Esophagus mucosa (tissue), 1 donor: ENCODE measurements at regions not wholly inside any gene's neighbourhood (a gene's known extent, or its start where the extent isn't known, plus 50 kb on each side); places are given as distances from the start of the nearest gene placed in this dataset.

Source experiments
- ATAC-seq: fragments of 200-7000 bp; cut with Tn5 transposase; one replicate; pipeline ENCODE4 v1.9.1; 2020
- donor health status: DM: yes; HTN: yes; CAD: no.

DNA sequence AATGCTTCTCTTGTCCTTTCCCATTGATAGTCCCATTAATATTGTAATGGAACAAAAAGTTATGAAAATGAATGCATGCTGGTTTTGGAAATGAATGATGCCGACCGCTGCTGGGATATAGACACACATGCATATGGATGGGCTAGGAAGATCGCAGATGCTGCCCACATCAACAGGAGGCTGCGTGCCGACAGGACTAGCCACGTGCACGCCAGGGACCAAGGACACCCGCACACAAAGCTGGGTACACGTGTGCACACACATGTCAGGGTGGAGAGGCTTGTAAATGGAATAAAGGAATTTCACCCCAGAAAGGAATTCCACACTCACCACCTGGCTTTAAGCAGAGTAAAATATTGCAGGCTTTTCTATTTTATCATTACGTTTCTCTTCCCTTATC is 153.8 kb upstream of the VASH1 start:
- ATAC-seq, result no peak

DNA sequence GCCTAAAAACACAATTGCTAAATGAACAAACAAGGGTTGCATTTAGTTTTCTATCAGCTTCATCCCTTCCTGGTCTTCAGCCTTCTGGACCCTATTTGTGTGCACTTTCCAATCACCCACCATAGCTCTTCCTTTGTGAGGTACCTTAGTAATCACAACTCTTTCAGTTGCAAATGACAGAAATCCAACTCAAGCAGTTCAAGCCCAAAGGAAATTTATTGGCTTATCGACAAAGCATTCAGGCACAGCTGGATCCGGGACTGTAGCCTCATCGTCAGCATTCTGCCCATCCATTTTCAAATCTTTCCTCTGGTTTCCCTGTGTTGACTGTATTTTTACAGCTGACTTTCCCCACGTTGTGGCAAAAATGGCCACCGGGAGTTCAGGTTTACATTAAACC is 148.6 kb upstream of the VASH1 start:
- no peak for ATAC-seq

DNA sequence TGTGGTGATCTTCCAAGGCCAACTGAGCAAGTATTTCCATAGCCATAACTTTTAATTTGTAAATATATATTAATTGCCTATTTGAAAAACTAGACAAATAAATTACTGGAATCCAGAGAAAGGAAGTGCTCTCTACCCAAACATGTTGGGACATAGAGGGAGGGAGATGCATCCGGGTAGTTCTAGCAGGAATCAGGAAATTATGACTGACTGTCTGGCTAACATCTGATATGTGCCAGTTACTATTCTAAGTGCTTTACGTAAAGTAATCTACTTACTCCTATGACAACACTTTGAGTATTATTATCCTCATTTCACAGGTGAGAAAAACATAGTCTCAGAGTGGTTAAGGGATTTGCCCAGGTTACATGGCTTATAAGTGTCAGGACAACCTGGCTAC is 147.7 kb upstream of the VASH1 start:
- ATAC-seq, result no peak

DNA sequence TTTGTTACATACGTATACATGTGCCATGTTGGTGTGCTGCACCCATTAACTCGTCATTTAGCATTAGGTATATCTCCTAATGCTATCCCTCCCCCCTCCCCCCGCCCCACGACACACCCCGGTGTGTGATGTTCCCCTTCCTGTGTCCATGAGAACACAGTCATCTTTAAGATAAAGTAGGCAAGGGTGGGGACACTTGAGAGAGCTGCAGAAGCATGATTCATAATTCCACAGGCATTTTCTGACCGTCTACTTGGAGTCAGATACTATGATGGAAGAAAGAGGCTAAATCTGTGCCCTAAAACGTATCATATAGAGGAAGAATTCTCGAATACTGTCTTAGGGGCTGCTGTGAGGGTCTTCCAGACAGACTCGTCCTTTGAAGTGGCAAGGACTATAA is 145.9 kb upstream of the VASH1 start:
- ATAC-seq, result no peak

DNA sequence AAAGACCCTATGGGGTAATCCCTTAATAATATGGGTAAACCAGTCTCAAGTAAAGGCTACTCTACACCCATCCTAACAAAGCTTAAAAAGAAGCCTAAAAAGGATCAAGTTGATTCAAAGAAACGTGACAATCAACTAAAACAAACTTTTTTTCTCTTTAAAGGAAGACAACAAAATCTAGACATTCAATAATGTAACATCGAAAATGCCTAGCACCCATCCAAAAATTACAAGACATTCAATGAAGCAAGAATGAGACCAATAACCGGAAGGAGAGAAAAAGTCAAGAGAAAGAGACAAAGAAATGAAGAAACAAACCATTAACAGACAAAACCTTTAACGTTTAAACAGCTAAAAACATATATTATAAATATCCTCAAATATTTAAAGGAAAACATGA is 143.8 kb upstream of the VASH1 start:
- ATAC-seq, result no peak

DNA sequence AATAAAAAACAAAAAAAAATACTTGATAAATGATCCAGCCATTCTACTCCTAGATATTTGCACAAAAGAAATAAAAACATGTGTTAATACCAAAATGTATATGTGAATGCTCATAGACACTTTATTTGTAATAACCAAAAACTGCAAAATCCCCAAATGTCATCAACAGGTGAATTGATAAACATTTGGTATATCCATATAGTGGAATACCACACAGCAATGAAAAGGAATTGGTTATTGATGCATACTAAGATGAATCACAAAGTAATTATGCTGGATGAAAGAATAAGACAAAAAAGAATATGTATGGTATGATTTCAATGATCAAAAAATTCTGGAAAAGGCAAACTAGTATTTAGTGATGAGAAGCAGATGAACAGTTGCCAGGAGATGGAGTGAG is 124.7 kb upstream of the VASH1 start:
- no peak for ATAC-seq

DNA sequence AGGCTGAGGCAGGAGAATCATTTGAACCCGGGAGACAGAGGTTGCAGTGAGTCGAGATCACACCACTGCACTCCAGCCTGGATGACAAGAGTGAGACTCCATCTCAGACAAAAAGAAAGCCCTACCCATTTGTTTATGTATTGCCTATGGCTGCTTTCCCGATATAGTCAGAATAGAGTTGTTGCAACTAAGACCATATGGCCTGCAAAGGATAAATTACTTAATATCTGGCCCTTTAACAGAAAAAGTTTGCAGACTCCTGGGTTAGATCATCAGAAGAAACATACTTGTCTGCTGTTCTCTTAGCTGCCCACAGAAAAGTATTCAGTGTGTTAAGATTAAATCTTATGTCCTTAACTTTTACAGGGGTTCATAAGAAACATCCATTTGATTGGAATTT is 122.4 kb upstream of the VASH1 start:
- no peak for ATAC-seq

DNA sequence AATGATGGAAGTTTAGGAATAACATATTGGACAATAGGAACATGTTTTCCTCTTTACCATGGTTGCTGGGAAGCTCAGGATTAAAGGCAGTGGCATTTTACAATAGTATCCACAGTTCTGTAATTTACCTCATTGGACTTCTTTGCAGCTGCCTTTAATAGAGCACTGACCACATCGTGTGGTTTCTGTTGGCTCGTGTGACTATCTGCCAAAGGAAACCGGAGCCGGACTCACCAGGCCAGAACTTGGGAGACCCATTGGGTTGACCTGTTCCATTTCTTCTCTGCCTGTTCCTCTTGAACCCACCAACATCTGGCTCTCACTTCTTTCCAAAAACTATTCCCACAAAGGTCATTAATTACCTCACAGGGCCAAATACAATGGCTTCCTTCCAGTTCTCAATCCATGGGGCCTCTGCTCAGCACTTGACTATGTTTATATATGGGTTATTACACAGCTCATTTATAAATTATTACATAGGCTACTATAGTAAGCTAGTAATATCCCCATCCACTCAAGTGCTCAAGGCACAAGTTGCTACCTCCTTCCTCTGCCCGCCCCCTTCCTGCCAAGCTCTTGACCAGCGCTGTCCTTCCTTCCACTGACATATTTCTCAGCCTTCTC is 121.5 kb upstream of the VASH1 start:
- no peak for ATAC-seq

DNA sequence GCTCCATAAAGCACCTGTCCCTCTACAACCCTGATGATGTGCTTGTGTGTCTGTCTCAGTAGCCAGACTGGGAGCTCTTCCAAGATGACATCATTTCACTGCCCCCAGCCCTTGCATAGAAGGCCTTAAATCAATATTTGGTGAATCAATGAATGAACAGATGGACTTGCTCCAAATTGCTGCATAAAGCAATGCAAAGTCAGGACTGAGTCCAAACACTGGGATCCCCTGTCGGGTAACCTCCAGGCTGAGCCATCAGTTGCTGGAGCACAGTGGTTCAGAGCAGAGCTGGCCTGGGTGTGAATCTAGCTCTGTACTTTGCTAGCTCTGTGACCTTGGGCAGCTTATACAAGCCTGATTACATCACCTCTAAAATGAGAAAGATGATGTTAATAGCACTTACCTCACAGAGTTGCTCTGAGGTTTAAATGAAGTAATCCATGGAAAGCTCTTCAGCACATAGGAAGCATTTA is 120.3 kb upstream of the VASH1 start:
- no peak for ATAC-seq

DNA sequence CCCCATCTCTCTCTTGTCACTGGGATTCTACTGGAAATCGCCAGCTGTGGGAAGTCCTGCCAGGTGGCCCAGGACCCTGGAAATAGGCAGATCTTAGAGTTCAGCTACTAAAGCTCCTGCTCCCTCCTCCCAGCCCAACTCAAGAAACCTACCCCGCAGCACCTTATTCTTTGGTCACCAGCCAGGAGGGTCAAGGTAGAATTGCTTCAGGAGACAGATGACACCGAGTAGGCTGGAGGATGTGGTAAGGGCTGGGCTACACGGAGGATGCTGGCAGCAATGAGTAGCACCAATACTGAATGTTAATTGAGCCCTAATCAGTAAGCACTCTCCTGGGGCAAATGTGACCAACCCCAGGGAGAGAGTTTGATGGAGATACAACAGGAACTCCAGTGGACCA is 119.7 kb upstream of the VASH1 start:
- no peak for ATAC-seq

DNA sequence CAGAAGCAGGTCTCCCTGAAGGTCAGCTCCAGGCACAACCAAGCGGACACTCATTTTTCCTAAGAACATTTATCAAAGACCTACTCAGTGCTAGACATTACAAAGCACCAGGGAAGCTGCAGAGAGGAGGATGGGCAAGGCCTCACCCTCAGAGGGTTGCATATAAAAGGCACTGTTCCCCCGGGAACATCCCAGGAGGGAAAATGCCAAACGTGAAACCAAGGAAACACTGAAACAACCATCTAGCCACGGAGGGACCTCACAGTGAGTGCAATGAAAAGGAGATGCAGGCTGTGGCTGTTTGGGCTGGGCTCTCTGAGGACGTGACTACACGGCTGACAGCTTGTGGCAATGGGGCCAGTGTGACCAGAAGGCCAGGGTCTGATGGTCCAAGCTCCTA is 117.4 kb upstream of the VASH1 start:
- no peak for ATAC-seq

DNA sequence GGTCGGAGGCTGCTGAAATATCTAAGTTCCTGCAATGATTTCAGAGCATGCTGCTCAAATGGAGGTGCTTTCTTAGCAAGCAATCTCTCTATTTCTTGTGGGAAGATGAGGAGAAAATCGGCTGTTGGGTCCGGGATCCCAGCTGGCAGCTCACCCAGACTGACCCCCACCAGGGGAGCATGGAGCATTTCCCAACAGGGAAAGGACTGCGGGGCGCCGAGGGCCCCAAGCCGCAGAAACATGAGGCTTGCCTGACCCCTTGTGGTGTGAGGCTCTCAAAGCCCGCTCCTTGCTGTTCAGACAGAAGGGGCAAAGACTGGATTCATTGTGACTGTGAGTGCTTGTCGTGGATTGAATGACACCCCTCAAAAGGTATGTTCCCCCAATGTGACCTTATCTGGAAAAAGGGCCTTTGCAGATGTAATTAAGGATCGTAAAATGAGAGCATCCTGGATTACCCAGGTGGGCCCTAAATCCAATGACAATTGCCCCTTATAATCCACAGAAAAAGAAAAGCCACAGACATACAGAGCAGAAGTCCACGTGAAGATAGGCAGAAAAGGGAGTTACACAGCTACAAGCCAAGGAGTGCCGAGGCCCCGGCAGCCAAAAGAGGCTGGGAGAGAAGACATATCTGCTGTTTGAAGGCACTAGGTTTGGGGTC is 116.3 kb upstream of the VASH1 start:
- ATAC-seq, result no peak

DNA sequence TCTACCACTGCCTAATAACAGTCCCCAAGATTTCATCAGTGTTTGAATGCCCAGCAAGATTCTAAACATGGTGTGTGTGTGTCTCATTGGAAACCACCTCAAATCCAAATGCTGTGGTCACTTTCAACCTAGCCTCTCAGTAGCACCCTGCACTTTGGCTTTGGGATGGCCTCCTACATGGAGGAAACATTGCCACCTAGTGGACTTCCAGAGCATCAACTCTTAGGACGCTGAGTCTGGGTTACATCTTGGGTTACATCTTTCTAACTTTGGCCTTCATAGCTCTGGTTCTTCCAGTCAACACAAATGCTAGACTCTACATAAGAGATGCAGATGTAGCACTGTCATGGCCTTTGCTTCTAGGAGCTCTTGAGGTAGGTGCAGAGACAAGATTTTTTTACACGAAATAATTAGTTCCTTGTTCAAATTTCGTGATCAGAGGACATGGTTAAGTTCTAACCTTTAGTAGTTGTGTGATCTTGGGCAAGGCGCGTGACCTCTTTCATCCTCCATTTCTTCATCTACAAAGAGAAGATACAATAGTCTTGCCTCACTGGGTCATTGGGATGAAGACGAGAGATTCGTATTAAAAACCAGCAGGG is 113.5 kb upstream of the VASH1 start:
- peak; percentile 62 for ATAC-seq

DNA sequence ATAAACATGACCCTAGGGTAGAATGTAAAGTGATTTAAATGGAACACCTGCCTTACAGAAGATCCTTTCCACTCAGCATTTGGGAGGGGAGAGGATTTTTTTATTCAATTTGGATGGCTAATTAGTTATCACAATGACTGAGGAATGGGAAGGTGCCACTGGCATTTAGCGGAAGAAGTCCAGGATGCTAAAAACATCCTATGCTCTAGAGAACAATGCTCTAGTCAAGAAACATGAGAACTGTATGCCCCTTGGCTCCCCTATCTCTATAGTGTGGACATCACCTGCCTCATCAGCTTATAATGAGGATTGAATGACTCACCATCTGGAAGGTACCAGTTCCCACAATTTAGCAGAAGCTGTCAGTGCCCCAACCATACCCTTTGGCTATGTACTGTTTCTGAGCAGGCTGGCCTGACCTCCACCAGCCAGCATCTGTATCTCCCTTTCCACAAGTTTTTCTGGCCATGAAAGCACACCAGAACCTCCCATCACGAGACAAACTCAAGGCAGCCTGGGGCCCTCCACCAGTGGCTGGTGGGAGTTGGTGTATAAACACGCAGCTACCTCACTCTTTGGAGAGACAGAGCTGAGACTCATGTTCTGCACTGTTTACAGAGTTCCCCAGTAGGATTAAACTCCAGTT is 109.7 kb upstream of the VASH1 start:
- ATAC-seq, result no peak

DNA sequence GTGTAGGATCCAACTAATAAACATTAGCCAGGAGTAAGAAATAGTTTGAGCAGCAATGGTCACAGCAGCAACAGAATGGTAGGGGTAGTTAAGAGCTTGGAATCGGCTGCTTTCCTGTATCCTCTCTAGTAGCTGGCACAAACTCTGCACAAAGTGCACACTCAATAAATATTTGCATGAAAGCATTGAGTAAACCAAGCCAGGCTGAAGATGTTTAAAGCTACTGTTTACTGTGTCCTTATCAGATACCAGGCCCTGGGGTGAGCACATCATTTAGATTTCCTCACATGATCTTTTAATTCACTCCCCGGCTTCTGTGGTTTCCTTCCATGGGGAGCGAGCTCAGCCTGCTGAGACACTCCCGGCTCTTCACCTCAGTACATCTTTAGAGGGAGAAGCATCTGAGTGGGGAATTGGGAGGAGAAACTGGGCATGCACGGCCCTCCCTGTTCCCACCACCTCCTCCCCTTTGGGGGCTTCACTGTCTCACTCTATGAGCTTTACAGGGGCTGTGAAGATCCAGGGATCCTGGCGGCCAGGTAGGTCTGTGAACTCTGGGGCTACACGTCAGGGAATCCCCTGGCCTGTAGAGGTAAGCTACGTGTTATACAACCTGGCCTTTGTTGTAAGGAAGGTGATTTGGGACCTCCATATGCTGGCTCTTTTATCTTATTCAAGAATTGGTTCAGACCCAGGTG is 107.2 kb upstream of the VASH1 start:
- no peak for ATAC-seq

DNA sequence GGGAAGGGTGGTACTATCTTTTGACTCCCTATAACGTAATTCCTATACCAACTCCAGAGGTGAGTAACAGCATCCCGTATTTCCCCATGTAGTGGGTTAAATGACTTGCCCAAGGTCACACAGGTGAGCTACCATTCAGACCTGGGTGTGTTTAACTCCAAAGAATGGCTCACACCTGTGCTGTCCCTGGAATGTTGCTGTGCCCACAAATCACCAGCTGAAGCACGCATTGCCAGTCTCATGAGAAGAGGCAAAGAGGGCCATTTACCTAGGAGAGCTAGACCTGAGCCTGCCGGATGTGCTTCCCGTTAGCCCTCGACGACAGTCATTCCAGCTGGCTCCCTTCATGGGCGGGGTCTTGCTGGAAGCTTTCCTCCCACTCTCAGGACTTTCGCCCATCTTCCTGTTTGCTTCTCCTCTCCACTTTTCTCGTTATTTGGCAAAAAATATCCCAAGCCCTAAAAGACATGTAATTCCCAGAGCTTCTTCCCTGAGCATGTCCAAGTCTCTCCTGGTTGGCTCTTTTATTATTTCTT is 106.6 kb upstream of the VASH1 start:
- peak; percentile 18 for ATAC-seq

DNA sequence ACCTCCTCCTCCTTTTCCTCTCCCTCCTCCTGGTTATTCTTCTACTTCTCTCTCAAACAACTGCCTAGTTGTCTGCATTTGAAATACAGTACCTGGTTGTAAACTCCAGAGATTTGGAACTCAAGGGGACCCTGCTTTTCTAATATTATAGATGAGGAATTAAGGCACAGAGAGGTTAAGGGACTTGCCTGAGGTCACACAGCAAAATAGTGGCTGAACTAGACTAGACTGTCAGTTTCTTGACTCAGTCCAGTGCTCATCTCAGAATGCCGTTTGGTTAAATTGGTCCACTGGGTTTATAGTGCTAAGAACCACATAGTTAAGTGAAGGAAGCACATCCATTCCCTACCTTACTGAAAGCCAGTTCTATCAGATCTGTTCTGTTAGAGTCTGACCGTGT is 105.9 kb upstream of the VASH1 start:
- no peak for ATAC-seq

DNA sequence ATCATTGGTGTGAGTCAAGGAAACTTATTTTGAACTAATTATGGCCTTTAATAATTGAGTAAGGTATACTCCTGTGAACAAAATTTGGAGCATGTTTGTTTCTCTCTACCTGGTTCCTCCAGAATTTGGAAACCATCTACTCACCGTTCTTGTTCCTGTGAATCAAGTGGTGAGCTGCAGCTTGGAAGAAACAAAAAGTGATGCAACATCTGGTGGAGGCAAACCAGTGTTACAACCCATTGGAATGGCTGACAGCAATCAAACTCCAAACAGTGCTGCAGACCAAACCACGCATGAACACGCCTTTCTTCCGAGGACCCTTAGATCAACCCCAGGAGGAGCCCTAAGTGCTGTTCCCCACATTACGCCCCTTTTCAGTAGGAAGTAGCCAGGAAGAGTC is 104.7 kb upstream of the VASH1 start:
- ATAC-seq, result no peak

DNA sequence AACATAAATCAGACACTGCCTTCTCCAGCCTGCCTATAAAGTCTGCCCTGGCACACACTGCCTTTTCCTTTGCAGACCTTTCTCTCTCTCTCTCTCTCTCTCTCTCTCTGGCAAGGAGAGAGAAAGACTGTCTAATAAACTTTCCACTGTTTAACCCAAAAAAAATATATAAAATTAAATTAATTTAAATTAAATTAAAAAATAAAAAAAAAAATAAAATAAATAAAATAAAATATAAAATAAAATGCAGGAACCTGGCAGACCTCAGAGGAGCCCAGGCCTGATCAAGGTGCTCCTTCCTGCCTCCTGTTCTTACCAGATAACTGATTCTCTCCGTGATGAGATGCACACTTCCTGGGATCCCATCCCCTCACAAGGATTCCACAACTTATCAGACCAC is 103.9 kb upstream of the VASH1 start:
- ATAC-seq, result no peak

DNA sequence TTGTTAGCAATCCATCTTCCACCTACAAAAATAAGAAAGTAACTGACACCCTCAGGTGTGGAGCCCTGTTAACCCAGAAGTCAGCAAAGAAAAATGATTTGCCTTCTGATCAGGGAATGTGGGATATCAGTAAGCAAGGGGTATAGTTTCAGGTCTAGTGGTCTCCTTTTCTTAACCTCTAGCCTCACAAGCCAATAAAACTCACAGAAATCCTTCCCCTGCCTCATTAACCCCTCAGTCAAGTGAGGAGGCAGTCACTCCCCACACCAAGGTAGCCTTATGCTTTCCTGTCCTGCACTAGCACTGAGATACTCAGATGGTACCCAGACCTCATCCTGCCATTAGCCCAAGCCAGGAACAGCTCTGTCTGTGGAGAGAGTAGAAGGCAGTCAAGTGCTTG is 103.4 kb upstream of the VASH1 start:
- no peak for ATAC-seq

DNA sequence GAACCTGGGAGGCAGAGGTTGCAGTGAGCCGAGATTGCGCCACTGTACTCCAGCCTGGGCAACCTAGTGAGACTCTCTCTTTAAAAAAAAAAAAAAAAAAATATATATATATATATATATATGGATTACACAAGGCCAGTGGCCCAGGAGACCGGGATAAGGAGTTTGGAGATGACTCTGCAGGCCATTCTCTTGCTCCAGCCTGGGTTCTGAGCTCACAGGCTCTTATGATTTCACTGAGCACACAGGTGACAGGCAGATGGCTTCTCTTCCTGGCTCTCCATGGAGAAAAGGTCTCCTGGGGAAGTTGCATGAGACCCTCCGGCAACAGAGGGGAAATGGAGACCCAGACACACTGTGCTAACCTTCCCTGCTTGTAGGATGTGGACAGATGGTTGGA is 98.7 kb upstream of the VASH1 start:
- no peak for ATAC-seq

DNA sequence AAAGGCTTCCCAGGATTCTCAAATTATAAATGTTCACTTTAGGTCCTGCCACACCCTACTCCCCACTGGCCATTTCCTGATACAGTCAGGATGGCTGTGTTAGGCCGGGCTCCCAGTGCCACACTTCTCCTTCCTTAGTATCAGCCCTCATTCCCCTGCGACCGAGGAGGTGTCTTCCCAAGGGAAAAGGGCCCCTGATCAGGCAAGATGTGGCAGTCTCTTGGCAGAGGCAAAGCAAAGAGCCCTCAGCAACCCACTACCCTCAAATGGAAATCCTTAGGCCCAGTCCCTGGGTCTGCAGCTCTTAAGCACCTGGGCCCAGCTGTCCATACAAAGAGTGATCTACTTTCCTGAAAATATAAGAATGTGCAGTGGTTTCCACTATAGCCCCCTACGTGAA is 96.5 kb upstream of the VASH1 start:
- ATAC-seq, result no peak

DNA sequence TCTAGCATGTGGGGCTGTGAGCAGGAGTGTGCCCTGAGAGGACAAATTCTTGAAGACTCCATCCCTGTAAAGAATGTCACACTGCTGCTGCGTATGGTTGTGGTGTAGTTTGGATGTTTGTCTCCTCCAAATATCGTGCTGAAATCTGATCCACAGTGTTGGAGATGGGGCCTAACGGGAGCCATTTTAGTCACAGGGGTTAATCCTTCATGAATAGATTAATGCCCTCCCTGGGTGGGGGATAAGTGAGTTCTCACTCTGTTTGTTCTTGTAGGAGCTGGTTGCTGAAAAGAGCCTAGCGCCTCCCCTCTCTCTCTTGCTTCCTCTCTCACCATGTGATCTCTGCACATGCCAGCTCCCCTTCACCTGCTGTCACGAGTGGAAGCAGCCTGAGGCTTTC is 94.5 kb upstream of the VASH1 start:
- ATAC-seq, result no peak
